HL-60 (cell line): ENCODE measurements at regions not wholly inside any gene's neighbourhood (a gene's known extent, or its start where the extent isn't known, plus 50 kb on each side); places are given as distances from the start of the nearest gene placed in this dataset.

Source experiments
- CTCF ChIP-seq: IDR thresholded peaks from one replicate; pipeline ENCODE4 v1.5.1; 2011; ENCODE audit warnings: low read length, control low read depth, inconsistent platforms; ENCODE audit not compliant: insufficient read depth
- GABPA ChIP-seq: IDR thresholded peaks from 2 replicates; pipeline ENCODE4 v1.6.1; 2012; ENCODE audit warnings: low read depth
- POLR2AphosphoS5 ChIP-seq: IDR thresholded peaks from 2 replicates; pipeline ENCODE4 v1.6.1; 2012; ENCODE audit warnings: low read depth
- TF ChIP-seq, protein P1 (sequence below): IDR thresholded peaks from 2 replicates; pipeline ENCODE4 v1.6.1; 2012; ENCODE audit warnings: low read depth; ENCODE audit not compliant: insufficient replicate concordance

- TF ChIP-seq CTCF (no peak), POLR2AphosphoS5 (no peak), GABPA (no peak)
- TF ChIP-seq, protein P1, sequence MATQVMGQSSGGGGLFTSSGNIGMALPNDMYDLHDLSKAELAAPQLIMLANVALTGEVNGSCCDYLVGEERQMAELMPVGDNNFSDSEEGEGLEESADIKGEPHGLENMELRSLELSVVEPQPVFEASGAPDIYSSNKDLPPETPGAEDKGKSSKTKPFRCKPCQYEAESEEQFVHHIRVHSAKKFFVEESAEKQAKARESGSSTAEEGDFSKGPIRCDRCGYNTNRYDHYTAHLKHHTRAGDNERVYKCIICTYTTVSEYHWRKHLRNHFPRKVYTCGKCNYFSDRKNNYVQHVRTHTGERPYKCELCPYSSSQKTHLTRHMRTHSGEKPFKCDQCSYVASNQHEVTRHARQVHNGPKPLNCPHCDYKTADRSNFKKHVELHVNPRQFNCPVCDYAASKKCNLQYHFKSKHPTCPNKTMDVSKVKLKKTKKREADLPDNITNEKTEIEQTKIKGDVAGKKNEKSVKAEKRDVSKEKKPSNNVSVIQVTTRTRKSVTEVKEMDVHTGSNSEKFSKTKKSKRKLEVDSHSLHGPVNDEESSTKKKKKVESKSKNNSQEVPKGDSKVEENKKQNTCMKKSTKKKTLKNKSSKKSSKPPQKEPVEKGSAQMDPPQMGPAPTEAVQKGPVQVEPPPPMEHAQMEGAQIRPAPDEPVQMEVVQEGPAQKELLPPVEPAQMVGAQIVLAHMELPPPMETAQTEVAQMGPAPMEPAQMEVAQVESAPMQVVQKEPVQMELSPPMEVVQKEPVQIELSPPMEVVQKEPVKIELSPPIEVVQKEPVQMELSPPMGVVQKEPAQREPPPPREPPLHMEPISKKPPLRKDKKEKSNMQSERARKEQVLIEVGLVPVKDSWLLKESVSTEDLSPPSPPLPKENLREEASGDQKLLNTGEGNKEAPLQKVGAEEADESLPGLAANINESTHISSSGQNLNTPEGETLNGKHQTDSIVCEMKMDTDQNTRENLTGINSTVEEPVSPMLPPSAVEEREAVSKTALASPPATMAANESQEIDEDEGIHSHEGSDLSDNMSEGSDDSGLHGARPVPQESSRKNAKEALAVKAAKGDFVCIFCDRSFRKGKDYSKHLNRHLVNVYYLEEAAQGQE, result no peak
Measured at GRCh38 chr6:138600261-138600660, 101.0 kb upstream of the NHSL1 start.
